NCI-H345 treated with DMSO at 0.1 percent for 48 hours (cell line): ENCODE measurements at regions not wholly inside any gene's neighbourhood (a gene's known extent, or its start where the extent isn't known, plus 50 kb on each side); places are given as distances from the start of the nearest gene placed in this dataset.
"Not testable (repeated sequence)": the region's sequence is repeated elsewhere in the genome, so short reads cannot be mapped to it uniquely, and the experiment has no call there.

Source experiments
- DNase-seq: peaks from one replicate; lab custom pipeline; 2025; ENCODE audit not compliant: unreplicated experiment; lab: John Stamatoyannopoulos, UW

DNA sequence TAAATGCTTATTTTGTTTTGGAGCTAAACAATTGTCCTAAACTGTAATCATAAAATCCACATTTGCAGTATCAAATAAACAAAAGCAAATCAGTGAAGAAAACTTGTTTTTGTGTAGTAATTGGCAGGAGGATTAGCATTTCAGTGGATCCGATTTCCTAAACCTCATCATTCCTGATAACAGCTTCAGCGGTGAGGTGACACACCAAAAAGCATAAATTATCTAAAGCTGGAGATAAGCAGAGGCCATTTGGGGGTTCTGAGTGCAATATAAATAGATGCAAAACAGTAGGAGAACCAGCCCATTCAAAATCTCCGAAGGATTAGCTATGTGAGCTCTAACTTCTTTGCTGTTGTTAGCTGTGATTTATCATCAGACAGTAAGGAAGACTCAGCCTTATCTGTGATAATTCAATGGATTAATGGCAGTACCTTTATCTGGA lies 235.8 kb downstream of the EPHA7 start:
- no peak for DNase-seq

DNA sequence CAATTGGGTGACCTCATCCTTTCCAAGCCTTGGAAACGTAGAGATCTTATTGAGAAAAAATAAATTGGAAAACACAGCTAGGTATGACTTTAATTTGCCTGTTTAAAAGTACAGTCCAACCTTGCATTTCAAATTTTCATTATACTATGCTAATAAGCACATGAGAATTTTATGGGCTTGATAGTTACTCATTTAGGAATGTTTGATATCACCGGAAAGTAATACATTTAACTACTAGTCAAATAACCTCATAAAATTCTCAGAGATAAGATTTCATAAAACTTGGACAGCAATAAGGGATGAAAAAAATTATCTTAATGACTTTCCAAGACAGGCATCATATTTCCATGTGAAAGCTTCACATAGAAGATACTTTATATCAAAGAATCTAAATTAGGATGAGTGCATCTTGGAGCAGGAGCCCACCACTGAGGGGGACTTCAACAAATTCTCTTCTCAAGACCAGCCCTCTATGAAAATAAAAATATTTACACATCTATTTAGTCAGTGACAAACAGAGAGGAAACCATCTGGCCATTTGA lies 236.3 kb downstream of the EPHA7 start:
- no peak for DNase-seq

DNA sequence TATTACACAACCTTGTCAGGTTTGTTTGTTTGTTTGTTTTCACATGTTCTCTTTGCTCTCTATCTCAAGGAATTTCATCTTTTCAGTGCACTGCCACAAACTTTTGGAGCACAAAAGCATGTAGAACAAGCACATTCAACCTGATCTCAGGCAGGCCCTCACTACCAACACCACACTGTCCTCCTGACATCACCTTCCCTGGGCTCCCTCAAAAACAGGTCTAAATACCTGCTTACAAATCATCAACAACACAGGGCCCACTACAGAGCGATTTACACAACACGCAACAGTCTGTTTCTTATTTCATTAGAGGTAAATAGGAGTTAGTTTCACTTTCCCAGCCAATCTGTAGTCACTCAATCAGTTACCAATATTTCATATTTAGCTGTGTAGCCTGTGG lies 241.4 kb downstream of the EPHA7 start:
- no peak for DNase-seq

DNA sequence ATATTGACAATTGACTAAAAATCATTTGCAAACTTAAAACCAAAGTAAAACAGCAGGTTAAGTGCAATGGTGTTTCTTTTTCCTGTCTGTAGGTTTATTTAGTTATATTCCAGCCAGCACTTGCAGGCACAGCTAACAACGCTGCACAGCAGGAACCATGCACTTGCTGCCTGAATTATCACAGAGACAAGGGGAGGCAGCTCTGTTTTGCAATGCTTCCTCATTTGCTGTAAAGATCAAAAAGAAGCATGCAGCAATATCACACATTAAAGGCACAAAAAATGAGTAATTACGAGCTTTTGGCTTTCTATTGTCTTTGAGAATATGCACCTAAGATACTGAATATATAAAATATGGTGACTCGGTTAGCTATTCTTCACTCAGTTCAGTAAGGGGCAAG lies 241.9 kb downstream of the EPHA7 start:
- DNase-seq = peak; percentile 54

DNA sequence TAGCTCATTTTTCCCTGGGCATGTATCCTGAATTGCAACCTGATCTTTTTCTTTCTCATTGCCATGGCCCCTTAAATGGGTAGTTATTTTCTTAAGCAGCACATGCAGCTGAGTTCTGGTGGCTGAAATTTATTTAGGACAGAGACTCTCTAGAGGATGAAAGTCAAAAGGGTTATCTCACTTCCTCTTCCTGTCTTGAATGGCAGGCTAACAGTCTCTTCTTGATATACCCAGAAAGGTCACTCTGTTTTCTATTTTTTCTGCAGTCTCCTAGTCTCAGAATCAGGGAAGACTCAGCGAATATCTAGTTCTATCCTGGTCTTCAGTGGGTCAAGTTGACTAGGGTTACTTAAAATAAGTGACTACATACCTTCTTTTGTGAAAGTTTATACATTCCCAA lies 243.3 kb downstream of the EPHA7 start:
- no peak for DNase-seq

DNA sequence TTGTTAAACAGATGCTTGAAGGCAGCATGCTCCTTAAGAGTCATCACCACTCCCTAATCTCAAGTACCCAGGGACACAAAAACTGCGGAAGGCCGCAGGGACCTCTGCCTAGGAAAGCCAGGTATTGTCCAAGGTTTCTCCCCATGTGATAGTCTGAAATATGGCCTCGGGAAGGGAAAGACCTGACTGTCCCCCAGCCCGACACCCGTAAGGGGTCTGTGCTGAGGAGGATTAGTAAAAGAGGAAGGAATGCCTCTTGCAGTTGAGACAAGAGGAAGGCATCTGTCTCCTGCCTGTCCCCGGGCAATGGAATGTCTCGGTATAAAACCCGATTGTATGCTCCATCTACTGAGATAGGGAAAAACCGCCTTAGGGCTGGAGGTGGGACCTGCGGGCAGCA lies 245.8 kb downstream of the EPHA7 start:
- not testable (repeated sequence) for DNase-seq

DNA sequence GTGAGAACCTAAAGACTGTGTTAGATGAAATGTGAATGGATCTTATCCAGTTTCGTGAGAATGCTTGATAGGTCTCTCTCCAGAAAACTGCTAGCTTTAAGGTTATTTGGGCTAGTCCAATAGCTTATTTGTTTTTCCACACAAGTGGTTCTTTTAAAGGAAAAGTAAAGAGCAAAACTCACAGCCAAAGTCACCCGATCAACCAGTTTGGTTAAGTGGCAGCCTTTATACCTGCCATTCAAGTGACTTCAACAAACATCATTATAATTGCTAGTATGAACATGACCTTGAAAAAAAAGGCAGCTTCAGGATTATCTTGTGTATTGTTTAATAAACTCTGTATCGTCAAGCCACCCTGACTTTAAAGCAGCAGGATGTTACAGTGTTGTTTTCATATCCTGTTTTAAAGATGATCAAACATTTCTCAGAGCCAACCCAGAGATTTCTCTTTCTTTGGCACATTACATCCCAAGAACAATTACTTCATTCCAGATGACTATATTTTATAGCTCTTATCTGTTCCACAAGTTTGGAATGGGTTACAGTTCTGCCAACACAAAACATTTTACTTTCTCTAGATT lies 253.4 kb downstream of the EPHA7 start:
- DNase-seq = peak; percentile 78

DNA sequence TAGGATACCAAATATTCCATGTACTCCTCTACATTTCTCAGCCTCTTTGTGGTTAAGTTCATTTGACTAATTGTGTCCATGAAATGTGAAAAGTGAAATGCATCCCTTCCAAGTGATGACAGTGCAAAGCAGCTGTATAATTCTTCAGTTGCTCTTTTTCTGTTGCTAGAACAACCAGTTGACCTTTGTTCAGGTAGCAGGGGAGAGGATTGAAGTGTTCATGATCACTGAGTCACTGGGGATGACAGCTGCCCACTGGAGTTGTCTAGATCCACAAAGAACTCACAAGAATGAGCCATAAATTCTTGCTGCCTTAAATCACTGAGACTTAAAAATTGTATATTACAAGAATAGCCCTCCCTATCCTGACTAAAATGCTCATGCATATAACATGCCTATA lies 254.6 kb downstream of the EPHA7 start:
- DNase-seq = no peak

DNA sequence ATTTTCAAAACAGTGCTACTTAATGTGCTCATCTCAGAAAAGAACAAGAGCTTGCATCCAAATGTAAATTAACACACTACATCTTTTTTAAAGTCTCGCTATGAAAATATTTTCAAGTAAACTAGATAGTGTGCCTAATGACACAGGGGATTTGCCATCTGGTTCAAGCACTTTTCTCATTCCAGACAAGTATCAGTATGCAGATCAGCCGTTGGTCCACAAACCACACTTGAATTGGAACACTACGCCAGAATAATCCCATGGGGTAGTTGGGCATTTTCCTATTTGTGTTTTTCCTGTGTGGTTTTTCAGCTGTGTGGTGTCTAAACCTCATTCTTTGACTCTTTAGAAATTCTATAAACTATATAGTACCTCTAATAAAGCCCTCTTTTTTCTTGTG lies 256.2 kb downstream of the EPHA7 start:
- DNase-seq = no peak

DNA sequence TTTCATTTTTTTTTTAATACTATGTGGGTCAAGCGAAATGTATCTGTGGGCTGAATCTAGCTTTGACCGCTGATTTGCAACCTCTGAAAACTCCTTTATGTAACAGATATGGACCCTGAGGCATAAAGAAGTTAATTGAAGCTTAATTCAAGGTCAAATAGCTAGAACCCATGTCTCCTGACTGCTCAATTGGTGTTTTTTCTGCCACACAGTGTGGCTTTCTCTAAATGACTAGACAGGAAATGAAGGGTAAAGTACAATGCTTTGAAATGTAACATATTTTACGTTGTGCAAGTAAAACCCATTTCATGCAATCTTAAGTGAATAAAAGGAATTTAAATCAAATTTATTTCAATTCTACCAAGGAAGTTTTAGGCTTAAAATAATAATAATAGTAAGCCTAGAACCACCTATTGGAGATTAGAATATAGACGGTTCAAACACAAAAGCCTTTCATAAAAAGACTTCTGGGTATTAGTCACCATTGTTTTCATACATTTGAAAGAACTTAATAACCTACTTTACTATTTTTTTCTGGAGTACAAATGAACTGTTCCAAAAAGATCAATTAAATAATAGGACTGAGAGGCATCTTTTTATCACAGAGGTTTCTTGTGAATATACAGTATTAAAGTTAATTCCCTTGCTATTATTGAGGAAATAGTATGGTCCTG lies 279.8 kb downstream of the EPHA7 start:
- no peak for DNase-seq

DNA sequence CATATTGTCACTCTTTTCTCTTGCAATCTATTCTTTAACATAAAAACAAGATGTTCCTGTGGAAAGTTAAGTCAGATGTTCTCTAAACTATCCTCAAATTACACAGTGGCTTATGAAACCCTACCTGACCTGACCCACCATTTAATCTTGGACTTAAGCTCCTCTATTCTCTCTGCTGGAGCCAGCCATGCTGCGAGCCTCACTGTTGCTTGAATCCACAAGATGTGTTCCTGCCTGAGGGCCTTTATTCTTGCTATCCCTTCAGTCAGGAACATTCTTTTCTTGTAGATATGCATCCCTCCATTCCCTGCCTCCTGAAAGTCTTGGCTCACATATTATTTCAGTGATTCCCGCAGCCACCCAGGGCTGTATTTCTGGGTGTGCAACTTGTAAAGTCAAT lies 283.2 kb downstream of the EPHA7 start:
- no peak for DNase-seq

DNA sequence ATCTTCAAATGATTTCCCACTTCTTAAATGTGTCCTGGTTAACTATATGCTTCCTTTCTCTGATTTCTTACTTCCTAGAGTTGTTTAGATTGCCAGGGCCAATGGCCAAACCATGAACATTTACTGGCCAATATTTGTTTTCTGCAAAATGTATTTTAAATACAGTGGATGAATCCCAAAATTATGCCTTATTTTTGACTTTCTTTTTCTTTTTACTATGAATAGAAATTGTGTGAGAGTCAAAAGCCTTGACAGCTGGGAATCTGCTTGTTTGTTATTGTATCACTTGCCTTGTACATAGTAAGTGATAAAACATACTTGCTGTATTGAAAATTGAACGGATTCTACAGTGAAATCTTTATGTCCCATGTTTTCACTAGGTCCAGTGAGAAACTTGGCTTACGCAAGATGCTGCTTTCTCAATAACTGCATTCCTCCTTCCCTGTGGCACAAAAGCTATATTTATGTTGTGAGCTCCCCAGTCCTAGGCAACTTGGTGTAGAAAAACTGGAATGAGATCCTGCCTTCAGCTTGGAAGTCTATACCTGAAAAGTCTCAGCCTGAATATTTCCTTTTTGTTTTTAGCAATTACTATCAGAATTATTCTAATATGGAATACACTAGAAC lies 295.2 kb downstream of the EPHA7 start:
- no peak for DNase-seq

DNA sequence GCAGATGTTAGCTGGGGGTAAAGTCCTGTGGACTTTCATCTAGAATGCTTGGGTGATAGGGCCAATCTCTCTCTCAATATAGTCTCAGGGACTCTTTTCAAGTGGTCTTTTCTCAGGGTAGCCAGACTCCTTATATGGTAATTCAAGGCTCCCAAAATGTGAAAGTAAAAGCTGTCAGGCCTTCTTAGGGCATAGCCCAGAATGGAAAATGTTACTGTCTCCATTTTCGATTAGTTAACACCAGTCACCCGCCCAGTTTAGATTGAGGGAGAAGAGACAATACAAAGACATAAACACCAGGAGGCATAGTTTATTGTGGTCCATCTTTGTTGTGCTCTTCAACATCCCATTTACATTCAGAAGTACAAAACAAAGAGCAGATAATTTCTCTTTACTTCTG lies 295.8 kb downstream of the EPHA7 start:
- DNase-seq = no peak

DNA sequence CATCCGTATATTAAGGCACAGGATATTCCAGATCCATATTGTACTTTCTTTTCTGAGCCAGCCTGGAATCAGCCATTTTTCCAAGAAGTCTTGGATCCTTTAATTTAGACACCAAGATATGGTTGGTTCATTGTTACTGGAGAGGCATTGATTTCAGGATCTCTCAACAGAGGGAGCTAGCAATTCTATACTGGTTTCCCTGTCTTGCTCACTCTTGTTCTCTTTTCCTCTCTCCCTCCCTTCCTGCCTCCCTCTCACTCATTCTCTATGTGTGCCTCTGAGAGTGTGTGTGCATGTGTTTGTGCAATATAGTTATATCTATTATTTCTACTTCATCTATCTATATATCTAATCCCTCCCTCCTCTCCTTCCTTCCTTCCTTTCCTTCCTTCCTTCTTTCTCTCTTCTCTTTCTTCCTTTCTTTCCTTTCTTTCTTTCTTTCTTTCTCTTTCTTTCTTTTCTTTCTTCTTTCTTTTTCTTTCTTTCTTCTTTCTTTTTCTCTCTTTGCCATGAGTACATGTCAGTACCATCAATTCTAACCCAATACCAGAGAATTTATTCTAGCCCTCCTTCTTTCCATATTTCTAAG lies 299.1 kb downstream of the EPHA7 start:
- DNase-seq = no peak

DNA sequence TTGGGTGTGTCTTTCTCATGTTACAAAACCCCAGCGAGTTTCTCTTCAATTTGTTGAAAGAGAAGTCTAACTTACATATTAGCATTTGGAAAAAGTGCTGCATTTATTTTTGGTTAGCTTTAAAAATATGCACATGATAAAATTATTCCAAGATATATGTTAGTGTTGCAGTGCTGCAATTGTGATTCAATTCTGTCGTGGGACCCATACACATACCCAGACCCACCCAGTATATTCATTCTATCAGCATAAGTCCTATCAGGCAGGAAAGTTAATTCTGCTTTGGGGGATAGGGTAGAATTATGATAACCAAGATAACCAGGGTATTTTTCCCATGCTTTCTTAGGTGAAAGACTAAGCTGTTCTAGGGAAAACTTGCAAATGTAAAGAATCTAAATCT lies 313.5 kb downstream of the EPHA7 start:
- no peak for DNase-seq

DNA sequence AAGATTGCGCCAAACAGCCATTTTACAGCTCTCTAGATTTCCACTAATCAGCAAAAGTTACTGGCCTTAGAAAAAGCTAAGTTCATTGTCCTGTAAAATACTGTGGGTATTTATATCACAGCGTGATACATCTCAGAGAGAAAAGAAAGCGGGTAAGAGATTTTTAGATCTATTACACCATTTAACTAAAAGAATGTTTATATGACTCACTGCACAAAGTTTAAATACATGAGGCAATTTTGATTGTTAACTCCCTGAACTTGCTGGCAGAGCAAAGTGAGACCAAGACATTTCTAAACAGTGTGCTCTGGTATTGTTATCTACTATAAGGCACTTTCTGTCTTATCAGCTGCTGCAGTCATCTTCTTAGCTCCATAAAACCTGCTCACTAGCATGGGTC lies 314.3 kb downstream of the EPHA7 start:
- DNase-seq = no peak

DNA sequence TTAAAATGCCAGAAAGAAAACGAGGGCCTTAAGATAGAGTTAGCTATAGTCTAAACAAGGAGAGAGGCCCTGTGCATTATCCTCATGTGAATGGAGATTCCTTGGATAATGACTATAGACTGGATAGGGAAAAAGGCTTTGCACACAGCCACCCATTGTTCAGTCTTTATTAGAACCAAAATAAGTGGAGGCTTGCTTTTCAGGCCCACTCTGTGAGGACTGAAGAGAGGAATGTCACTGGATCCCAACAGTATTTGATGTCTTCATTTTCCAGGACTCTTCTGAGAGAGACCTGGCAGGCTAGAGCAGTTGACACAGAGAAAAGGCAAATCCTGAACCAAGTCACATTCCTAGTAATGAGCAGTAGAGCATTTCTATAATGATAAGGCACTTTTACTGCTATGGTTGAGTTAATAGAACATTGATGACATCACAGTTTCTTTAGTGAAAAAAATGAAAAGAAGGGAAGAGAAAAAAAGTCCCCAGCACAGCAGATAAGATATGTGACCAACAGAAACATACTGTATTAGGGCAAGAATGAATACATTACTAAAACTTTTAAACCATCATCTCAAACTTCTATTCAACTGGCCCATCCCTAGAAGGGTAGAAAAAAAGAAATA lies 315.1 kb downstream of the EPHA7 start:
- no peak for DNase-seq

DNA sequence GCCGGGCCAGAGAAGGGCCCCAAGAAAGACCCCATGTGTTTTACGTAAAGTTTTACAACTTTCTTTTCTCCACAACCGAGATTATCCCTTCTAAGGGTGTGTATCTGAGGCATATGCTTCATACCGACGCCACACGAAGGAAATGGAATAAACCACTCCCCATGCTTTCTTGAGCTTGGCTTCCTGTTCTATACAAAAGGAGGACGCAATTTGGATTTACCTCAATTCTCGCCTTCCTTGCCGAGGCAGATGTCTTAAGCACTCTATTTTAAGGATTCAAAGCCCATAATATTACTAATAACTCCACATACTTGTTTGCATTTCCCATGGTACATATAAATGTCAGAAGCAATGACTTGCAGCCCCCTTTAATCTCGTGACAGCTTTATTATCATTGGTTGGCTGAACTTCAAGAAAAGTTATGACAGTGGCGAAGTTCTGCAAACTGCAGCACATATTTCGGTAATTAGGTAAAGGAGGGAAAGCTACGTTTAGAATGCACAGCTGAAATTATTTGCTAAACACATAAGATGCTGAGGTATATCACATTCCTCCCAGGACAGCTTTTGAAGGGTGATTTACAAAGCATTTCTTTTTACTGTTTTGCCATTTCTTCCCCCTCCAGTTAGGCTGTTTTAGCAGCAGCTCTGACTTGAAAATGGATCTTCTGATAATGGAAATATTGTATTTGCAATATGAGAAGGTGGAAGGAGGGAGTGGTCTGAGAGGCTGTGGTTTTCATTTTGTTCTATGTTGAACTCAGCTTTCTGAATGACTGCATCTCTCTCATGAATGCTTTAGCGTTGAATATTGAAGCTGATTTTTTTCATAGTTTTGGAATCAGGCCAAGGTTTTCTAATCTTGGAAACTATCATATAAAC lies 330.5 kb downstream of the EPHA7 start:
- no peak for DNase-seq

DNA sequence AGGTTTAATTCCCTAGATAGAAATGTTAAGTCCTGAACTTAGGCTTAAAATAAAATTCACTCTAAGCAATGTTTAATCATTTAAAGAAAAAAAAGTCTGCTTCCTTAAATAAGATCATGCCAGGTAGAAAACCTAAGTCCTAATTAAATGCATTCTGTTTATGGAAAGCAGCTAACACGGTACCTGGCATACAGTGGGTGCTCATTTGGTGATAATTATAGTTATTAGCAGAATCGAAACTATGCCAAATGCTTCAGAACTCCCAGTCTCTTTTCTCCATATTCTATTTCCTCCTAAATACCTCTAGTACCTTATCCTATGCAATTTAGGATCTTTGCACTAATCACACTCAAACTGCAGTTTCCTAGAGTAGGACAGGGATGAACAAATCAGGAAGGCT lies 331.8 kb downstream of the EPHA7 start:
- no peak for DNase-seq

DNA sequence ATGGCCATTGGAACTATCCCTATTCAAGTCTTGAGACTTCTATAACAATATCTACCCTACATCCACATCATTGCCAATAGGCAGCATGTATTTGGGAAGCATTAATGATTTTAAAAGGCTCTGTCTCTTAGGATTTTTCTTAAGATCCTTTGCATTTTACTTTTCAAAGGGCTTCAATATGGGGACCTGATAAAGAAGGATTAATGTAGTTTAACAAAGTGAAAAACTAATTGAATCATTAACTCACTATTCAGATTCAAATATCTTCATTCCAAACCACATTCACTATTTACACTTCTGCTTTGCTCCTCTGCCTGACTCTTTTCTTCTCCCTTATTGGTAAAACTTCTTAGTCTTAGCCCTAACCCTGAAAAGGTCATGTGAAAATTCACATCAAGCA lies 333.0 kb downstream of the EPHA7 start:
- DNase-seq = no peak
